Pons (tissue), 1 donor: ENCODE measurements at regions not wholly inside any gene's neighbourhood (a gene's known extent, or its start where the extent isn't known, plus 50 kb on each side); places are given as distances from the start of the nearest gene placed in this dataset.
"Not testable (repeated sequence)": the region's sequence is repeated elsewhere in the genome, so short reads cannot be mapped to it uniquely, and the experiment has no call there.

ENCODE experiments used
- DNase-seq: peaks from one replicate; pipeline ENCODE4 v3.0.0-alpha.2; 2016; ENCODE audit warnings: low spot score

DNA sequence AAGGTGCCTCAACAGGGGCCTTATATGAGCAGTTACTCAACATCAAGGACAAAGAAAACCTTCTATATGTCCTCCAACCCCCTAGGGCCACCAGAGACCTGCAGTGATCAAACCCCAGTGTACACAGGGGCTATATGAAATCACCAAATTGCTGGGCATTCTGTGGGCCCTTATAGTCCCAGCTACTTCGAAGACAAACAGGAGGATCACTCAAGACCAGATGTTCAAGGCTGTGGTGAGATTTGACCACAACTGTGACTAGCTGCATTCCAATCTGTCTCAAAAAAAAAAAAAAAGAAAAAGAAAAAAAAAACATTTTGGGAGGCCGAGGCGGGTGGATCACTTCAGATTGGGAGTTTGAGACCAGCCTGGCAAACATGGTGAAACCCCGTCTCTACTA lies 51.0 kb upstream of the PRB2 start:
- no peak for DNase-seq

- no peak for DNase-seq
Measured at GRCh38 chr12:11457996-11458645, 62.8 kb upstream of the PRB2 start.

- DNase-seq = no peak
Measured at GRCh38 chr12:11460343-11461023, 65.1 kb upstream of the PRB2 start.

DNA sequence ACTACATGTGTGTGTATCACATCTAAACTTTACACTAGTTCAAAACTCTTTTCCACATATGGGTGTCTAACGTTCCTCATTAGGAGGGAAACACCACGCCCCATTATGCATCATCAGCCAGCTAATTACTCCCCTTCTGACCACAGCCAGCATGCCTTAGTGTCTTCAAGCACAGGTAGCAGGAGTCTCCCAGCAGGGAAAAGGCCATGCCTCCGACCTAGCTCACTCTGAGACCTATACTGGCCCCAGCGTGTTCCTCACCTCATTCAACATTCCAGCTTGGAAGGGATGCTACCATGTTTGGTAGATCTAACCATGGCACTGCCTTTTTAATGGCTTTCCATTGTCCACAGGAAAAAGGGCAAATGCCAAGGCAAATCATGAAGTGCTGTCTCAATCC lies 66.1 kb upstream of the PRB2 start:
- no peak for DNase-seq

GRCh38 chr12:11477110-11477509 lies 81.7 kb upstream of the PRB2 start:
- no peak for DNase-seq

DNA sequence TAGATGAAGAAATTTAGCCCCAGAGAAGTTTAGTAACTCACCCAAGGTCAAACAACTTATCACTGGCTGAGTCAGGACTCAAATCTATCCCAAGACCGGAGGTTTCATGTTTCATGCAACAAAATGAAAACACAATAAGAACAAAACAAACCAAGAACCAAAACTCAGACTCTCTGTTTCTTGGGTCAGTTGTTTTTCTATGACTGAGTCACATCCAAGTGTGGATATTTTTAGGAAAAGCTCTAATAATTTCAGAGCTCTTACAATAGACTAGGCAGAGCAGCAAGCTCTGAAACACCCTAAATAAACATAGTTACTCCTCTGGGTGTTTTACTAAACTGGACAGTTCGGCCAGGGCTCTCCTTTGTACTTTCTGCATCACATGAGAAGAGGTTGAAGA lies 87.6 kb upstream of the PRB2 start:
- no peak for DNase-seq

DNA sequence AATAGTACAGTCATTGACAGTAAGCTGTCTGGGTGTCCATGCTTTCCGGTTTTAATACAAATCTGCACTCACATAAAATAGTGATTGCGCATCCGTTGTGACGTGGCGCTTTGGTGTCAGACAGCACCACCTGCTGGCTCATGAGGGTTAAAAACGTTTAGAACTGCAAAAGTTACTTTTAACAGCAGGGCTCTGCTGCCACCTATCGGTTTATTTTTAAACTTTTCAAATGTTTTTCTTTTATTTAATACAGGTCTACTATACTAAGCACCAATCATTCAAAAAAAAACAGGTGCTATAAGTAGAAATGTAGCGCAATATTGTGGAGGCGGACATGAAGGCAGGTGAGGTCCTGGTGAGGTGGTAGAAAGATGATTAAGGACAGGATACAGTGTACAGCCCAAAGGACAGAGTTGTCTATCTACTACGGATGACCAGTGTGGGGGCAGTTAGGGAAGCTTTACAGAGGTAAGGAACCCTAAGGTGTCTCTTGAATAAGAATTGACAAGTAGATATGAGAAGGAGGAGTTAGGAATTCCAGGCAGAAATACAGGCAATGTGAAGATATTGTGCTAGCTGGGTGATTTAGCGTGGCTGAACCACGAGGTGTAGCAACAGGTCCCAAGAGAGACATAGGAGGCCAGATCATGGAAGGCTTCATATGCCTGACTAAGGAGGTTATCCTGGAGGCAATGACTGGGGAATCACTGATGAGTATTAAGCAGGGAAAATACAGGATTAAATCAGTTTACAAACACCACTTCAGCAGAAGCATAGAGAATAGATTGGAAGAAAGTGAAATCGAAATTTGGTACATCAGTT lies 91.5 kb upstream of the PRB2 start:
- peak; percentile 87 for DNase-seq

DNA sequence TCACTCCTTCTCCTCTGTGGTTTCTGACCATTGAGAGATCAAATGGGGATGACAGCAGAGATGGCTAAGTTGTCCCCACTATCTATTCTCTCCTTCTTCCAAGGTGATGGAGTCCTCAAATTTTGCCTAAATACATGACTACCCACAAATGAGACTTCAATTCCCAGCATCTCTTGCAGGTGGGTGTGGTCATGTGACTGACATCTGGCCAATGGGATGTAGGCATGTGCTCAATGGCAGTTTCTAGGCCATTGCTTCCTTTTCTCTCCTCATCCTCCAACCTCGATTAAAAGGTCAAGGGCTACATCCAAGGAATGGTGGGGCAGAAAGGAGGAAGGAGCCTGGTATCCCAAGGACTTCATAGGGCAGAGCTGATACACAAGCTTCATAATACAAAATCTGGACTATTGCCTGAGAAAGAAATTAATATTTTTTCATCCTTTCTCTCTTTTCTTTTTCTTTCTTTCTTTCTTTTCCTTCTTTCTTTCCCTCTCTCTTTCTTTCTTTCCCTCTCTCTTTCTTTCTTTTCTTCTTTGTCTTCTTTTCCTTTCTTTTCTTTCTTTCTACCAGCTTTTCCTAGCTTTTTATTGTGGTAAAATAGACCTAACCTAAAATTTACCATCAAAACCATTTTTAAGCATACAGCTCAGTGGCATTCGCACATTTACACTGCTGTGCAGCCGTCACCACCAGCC lies 100.9 kb upstream of the PRB2 start:
- no peak for DNase-seq

DNA sequence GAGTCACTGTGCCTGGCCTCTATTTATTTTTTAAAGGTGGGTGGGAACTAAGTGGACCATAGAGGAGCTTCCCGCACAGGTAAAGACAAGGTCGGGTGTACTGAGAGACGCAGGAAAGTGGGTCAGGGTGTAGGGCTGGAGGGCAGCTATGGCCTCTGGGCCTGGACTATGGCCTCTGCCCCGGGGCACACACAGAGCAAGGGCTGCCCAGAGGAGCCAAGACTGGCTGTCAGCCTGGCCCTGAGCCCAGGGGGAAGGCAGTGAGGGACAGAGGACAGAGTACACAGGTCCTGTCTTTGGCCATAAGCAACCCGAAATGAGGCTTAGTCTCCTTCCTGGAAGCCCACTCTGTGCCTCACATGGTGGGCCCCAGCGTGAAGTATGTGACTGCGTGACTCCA lies 102.1 kb upstream of the PRB2 start:
- no peak for DNase-seq

DNA sequence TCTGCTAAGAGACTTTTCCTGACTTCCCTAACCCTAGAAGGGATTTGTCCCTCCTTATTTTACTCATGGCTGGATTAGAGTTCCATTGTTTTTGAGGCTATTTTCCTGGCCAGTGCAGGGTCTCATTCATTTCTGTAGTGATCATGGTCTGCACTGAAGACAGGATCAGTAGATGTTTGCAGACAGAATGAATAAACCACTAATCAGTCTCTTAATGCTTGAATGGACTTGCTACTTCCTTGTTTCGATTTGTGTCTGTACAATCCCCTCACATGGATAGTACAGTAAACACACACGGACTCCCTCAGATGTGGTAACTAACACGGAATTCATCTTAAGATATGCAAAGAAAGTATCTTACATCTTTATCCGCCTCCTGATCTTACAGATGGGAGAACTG lies 102.6 kb upstream of the PRB2 start:
- no peak for DNase-seq

DNA sequence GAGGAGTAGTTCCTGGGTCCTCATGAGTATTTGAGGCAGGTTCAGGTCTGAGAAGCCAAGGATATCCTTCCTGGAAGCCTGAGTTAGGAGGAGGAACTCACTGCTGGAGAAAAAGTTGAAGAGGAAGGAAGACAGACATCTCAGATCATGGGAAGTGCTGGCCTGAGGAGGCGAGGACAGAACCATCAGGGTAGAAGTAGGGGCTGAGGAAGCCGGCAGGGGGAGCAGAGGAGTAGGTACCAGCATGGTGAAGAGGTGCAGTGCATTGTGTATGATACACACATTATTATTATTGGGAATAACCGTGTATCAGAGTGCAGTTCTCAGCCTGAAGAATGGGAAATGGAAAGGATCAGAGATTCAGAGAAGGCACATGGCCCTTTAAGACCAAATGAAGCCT lies 103.2 kb upstream of the PRB2 start:
- not testable (repeated sequence) for DNase-seq

DNA sequence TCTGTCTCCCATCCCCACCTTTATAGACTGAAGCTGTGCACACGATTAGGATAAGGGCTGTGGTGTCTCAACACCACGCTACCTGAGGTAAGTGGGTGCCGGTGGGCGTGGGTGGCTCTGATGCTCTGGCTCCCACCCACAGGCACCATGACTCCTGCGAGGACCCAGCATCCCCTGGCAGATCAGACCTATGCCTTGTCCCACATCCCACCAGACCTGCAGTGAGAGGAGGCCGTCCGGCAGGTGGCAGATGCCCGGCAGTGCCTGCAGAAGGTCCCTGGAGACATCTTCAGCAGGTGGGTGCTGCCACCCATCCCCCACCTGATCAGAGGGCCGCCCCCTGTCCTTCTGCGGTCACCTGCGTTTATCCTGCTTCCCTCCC lies 104.4 kb upstream of the PRB2 start:
- DNase-seq = no peak

DNA sequence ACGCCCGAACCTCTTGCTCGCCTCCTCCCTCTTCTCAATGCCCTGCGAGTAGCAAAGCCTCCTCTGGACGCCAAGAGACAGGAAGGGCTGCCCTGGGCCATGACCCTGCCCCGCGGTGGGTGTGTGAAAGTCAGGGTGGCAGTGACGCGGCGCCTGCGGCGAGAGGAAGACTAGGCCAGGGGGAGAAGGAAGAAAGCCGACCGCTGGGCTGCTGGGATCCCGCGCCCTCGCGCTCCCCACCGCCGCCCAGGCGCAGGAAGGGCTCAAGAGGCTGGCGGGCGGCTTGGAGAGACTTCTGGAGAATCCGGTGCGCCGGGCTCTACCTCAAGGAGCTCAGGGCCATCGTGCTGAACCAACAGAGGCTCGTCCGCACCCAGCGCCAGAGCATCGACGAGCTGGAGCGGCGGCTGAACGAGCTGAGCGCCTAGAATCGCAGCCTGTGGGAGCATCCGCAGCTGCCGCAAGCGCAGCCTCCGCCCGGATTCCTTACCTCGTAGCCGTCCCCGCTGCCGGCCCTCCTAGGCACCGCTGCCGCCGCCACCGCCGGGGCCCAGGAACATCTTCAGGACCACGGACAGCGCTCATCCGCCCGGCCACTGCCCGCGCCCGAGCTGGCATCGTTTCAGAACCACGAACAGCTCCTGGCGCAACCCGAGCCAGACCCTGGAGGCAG lies 105.0 kb upstream of the PRB2 start:
- peak; percentile 24 for DNase-seq

DNA sequence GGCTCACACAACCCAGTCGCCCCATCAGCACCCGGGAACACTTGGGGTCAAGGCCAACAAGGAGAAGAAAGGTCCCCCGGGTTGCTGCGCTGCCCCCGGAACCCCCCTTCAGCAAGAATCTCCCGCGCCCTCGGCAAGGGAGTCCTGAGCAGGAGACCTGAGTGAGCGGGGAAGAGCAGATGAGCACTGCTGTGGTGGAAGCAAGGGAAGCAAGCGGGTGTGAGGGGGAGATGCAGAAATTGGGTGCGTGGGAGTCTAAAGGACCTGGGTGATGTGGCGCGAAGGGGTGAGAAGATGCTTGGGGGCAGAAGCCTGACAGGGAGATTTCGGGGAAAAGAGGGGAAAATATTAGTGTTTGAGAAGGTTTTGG lies 105.5 kb upstream of the PRB2 start:
- DNase-seq = no peak

GRCh38 chr12:11508699-11509098 lies 113.3 kb upstream of the PRB2 start:
- DNase-seq = no peak

DNA sequence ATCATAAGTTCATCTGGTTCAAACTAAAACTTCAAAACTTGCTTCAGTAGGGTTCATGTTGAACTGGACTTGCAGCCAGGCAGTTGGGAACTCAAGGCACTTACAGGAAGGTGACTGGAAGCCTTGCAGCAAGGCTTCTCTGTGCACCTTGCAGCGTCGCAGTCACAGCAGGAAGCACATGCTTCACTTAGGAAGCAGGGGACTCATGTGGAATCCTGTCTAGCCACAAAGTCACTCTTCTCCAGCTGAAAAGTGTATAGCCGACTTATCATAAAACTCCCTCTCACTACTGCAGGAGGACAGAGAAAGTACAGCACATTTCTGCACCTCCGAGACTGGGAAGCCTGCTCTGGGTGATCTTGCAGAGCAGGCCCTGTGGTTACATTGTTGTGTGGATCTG lies 114.0 kb upstream of the PRB2 start:
- DNase-seq = no peak

DNA sequence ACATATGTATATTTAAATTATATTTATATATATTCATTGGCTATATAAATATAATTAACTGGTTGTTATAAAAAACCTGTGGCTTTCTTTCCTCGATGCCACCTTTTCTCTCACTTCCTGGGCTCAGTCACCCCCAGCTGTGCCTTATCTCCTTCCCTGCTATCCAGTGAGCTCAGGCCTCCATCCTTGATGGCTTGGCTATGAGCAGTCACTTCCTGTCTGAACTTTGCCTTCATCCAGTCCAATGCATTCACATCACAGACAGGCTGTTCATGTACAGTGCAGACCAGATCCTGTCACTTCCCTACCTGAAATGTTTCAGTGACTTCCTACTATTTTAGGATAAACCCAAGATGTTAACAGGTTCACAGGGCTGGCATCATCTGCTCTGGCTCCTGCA lies 115.3 kb upstream of the PRB2 start:
- DNase-seq = no peak

- DNase-seq = no peak
Measured at GRCh38 chr12:11513288-11513687, 117.9 kb upstream of the PRB2 start.

GRCh38 chr12:11517080-11517479 lies 121.7 kb upstream of the PRB2 start:
- no peak for DNase-seq

DNA sequence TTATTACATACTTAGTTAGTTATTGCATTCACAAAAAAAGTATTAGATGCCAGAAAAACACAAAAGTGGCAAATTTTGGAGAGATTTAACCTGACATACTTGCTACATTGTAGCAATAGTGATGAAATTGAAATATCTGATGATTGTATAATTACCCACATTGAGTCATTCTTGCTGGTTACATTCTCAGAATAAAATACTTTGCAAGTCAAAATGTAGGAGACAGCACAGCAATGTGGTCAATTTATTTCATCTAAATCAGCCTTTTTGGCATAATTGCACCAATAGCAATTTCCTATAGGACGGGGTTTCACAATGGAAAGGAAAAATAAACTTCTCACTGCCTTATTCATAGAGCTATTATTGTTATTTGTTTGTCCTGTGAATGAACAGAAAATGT lies 125.0 kb upstream of the ETV6 start:
- no peak for DNase-seq

DNA sequence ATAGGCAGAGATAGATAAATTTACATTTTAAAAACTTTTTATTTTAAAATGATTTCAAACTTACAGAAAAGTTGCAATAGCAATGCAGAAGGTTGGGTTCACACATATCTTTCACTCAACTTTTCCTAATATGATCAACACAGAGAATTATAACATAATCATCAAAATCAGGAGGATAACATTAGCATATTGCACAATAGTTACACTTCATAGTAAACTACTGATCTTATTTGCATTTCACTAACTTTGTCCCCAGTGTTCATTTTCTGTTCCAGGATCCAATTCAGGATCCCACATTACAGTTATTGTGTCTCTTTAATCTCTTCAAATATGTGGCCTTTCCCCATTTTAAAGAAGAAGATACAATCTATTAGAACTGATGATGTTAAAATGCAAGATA lies 115.4 kb upstream of the ETV6 start:
- DNase-seq = no peak

DNA sequence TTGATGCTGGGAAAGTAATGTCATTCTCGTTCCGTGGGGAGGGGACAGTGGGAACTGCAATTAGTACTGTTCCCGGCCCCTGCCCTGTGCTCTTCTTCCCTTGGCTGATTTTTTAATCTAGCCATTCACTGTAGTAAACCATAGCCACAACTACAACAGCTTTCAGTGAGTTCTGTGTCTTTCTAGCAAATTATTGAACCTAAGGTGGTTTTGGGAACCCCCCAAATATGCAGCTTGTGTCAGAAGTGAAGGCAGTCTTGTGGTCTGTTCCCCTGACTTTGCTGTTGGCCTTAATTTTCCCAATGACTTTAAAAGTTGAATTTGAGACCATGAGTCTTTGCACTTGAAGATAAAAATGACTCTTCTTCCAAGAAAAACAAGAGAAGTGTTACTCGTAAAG lies 114.3 kb upstream of the ETV6 start:
- DNase-seq = no peak
